KBM-7 (cell line): ENCODE measurements at regions not wholly inside any gene's neighbourhood (a gene's known extent, or its start where the extent isn't known, plus 50 kb on each side); places are given as distances from the start of the nearest gene placed in this dataset.
A peak's percentile ranks its signal among the peaks of the same experiment; 100 is the strongest.
"Not testable (repeated sequence)": the region's sequence is repeated elsewhere in the genome, so short reads cannot be mapped to it uniquely, and the experiment has no call there.

ENCODE experiments used
- DNase-seq: peaks from one replicate; pipeline ENCODE4 v3.0.0-alpha.2; 2015
- in situ Hi-C: fragments of 300-500 bp; cut with MboI; formaldehyde crosslinking; loops from 2 replicates; pipeline ENCODE4 v1.14.3; 2020; ENCODE audit warnings: low sequenced_read_pairs, low pct_unique_long_range_greater_than_20kb, mixed read lengths

DNA sequence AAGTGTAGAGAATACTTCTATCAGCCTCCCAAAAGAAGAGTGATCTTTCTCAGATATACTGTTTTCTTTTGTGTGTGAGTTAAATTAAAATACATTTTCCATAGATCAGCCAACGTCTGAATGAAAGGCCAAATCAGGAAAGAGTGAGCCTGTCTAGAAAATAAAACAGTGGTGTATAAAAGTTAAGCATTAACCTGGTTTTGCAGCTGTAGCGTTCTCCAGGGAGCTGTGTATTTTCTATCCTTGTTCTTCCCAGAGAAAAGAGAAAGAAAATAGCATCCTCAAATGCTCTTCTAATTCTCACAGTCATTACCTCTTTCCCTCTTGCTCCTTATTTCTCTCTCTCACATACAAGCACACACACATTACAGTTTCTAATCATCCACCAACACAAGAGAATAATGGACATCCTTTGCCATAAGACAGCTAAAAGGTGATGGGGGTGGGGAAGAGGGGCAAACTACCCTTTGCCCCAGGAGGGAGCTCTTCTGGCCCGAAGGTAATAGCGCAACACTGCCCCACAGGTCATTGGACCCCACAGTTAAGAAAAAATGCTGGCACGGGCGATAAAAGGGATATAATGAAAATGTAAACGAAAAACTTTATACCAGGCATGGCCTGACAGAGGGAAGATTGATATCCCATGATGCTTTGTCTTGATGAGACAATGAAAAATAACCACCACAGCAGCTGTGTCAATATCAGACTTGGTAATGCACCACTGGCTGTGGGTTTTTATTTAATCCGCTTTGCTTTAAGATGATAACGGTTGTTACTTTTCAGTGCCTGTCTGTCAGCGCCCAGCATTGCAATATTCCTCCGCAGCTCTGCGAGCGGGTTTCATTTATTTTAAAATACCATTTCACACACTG lies 150.3 kb downstream of the NUF2 start:
- in situ Hi-C loops, result no loop called here
- no peak for DNase-seq

- in situ Hi-C loops, result no loop called here
- no peak for DNase-seq
These were observed 151.0 kb downstream of the NUF2 start for GRCh38 chr1:163472651-163473248.

GRCh38 chr1:163477276-163477830 lies 155.6 kb downstream of the NUF2 start:
- no peak for DNase-seq
- in situ Hi-C loops, result no loop called here

DNA sequence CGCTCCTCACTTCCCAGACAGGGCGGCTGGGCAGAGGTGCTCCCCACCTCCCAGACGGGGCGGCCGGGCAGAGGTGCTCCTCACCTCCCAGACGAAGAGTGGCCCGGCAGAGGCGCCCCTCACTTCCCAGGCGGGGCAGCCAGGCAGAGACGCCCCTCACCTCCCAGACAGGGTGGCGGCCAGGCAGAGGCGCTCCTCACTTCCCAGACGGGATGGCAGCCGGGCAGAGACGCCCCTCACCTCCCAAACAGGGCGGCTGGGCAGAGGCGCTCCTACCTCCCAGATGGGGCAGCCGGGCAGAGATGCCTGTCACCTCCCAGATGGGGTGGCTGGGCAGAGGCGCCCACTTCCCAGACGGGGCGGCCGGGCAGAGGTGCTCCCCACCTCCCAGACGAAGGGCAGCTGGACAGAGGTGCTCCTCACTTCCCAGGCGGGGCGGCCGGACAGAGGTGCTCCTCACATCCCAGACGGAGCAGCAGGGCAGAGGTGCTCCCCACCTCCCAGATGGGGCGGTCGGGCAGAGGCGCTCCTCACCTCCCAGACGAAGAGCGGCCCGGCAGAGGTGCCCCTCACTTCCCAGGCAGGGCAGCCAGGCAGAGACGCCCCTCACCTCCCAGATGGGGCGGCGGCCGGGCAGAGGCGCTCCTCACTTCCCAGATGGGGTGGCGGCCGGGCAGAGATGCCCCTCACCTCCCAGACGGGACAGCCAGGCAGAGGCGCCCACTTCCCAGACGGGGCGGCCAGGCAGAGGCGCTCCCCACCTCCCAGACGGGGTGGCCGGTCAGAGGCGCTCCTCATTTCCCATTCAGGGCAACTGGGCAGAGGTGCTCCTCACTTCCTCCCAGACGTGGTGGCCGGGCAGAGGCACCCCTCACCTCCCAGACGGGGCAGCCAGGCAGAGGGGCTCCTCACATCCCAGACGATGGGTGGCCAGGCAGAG lies 176.9 kb downstream of the NUF2 start:
- in situ Hi-C loops, DNase-seq: not testable (repeated sequence)

DNA sequence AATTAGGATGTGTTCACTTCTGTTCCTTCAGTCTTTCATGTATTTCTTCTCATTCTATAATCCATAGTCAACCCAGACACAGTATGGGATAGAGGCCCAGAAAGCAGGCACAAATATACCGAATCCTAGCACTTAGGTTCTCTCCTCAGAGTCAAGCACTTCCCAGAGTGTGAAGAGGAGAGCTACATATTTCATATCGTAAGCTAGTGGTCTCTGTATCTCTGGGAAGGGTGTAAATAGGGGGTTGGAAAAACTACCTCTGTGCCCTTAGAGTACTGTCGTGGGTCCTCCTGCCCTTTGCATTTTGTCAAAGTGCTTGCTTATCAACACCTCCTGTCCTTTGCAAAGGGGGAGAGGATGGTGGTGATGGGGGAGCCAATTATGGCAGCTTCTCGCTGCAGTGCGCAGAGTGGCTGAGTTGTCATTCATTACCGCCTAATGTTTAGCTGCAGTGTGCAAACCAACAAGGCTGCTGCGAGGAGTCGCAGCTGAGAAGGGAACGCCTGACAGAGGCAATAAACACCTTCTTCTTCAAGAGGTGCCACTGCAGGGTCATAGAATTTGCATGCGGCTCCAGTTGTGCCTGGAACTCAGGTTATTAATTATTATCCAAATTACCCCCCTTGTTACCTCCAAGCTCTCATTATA lies 182.7 kb downstream of the NUF2 start:
- DNase-seq, result no peak
- in situ Hi-C loops, result no loop called here

- in situ Hi-C loops, result no loop called here
These were observed 187.4 kb downstream of the NUF2 start for GRCh38 chr1:163509114-163509513.

DNA sequence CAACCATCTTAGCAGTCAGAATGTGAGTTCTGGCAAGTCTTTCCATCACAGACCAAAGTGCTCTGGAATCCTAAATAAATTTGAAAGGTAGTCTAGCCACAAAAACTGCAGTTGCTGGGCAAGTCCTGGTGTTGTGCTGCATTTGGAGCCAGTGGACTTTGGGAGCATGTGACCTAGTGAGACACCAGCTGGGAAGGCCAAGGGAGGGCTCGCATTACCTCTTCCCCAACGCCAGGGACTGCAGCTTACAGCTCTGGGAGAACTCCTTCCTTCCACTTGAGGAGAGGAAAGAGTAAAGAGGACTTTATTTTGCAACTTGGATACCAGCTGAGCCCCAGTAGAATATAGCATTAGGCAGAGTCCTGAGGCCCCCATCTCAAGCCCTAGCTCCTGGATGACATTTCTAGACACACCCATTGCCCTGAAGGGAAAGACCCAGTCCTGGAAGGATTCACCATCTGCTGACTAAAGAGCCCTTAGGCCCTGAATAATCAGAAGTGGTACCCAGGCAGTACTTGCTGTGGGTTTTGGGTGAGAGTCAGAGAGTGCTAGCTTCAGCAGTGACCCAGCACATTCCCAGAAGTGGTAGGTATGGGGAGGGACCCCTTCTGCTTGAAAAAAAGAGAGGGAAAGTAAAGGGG lies 190.7 kb downstream of the NUF2 start:
- in situ Hi-C loops, result no loop called here
- no peak for DNase-seq

More at GRCh38 chr1:163509114-163509513, 187.4 kb downstream of the NUF2 start:
- no peak for DNase-seq

DNA sequence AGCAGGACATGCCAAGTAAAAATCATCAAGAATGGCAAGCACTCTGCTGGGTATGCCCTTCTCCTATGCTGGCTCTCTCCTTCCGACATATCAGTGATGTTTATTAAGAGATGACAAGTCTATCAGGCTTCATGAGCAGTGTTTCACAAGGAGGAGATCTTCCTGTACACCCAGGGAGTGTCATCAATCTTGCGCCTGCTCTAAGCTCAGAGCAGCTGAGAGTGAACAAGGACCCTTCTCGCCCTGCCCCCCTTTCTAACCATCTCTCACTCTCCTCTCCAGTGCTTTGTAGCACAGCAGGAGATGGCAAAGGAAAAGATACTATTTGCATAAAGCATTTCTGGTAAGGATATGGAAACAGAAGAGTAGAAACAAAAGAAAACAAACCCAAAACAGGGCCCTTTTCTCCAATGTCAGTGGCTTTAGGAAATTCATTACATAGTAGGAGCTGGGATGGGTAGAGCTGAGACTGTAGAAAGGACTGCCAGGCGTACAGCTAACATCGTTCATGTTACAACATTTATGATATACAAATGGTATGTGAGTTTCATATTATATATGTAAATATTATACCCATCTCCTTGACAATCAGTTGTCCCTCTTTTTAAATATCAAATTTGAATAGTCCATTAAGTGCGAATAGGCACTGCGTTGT lies 201.7 kb downstream of the NUF2 start:
- no peak for DNase-seq
- in situ Hi-C loops, result no loop called here

- in situ Hi-C loops, result no loop called here
- peak; percentile 16 for DNase-seq
These were observed 207.1 kb downstream of the NUF2 start for GRCh38 chr1:163528710-163529348.

DNA sequence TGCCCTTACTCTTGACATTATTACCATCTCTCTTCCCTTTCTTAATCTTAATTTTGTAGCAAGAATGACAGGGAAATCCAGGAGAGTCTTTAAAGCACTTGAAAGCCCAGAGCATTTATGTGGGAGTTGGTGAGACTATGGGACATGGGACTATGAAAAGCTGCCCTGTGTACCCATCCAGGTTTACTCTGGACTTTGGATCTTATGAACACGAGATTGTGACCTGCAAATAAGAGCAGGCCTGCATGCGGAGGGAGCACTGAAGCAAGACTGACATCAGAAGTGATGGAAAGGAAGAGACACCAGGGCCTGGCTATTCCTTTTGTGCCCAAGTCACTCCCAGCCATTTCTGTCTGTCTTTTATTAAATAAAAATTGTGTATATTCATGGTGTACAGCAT lies 209.6 kb downstream of the NUF2 start:
- DNase-seq, result no peak
- in situ Hi-C loops, result no loop called here

DNA sequence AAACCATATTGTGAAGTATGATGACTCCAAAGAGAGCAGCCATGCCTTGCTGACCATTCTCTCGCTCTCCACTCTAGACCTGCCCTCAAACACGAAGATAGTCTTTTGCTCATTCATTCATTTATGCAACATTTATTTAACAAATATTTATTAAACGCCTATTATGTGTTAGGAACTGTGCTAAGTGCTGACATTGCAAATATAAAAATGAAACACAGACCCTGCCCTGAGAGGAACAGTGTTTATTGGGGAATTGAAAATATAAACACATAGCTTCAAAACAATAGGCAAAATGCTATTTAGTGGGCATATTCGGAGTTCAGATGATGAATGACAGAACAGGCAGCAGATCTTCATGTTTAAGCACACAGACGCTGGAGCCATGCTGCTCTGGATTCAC lies 213.6 kb downstream of the NUF2 start:
- DNase-seq, result no peak
- in situ Hi-C loops, result no loop called here

- peak; percentile 15 for DNase-seq
- in situ Hi-C loops, result no loop called here
These were observed 214.1 kb downstream of the NUF2 start for GRCh38 chr1:163535807-163536206.

- in situ Hi-C loops, result no loop called here
- DNase-seq, result no peak
These were observed 216.1 kb downstream of the NUF2 start for GRCh38 chr1:163537809-163538208.

- in situ Hi-C loops, result no loop called here
- no peak for DNase-seq
These were observed 216.9 kb downstream of the NUF2 start for GRCh38 chr1:163538667-163539066.

DNA sequence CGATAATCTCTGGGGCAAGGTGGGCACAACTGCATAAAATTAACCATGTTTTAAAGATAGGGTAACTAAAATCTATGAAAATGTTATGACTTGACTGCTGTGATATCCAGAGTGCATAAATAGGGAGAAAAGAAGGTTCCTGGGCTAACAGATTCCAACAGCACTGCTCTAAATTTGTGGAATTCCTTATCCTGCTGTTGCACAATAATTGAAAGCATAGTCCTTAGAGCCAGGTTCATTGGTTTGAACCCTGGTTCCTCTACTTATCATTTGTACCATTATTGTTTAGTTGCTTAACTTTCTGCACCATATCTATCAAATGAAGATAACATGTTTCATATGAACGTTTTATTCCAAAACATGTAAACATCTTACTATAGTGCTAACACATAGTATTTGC lies 219.0 kb downstream of the NUF2 start:
- in situ Hi-C loops, result no loop called here
- DNase-seq, result no peak

DNA sequence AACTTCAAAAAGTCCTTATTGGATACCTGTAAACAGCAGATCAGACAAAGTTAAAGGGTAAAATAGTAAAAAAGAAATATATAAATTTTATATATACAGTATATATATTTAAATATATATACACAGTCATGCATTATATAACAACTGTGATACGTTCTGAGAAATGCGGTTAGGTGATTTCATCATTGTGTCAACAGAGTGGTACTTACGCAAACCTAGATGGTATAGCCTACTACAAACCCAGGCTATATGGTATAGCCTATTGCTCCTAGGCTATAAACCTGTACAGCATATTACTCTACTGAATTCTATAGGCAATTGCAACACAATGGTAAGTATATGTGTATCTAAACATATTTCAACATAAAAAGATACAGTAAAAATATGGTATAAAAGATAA lies 222.7 kb downstream of the NUF2 start:
- DNase-seq, result no peak
- in situ Hi-C loops, result no loop called here

DNA sequence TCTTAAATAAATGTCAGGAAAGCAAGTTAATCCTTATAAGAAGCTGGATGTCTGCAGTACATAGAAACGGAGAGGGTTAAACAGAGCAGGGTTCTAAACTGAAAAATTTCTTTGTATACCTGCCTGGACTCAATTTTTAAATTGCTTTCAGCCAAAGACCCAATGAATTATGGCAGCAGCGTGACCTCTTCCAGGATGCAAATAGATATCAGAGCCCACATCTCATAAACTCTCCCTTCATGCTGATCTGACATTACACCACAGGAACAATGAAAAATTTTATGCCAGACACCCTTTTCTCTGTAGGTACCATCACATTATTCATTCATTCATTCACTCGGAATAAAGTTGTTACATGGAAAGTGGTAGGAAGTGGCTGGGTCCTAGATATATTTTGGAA lies 236.4 kb downstream of the NUF2 start:
- in situ Hi-C loops, result no loop called here

More for the DNA sequence above, 236.4 kb downstream of the NUF2 start:
- no peak for DNase-seq
